ENCODE measurements at regions not wholly inside any gene's neighbourhood (a gene's known extent, or its start where the extent isn't known, plus 50 kb on each side); places are given as distances from the start of the nearest gene placed in this dataset.

- POLR2A ChIA-PET, result no interaction called here
- no peak overlapping the region for H3K27ac ChIP-seq (ENCODE audit: control insufficient read depth, insufficient read depth)
Measured at GRCh38 chr7:46741181-46741580, 820.1 kb upstream of the IGFBP3 start.

GRCh38 chr7:46739518-46740234 lies 818.6 kb upstream of the IGFBP3 start:
- no TSS peak for BruUV-seq (replicated peaks)
- ChIA-PET SMC1A (ENCODE audit: uncharacterized antibody, unreplicated experiment) (interaction anchor here (1.0 to 2.1 kb wide), 9 partner anchors 11 to 795 kb away, joined by 3 to 10 read pairs (median 3); no protein-coding TSS in a partner anchor), RAD21 (ENCODE audit: unreplicated experiment) (no interaction called here), POLR2A (no interaction called here), CTCF (interaction anchor here (1.0 kb wide), 1 partner anchor 46 kb away, joined by 3 read pairs; no protein-coding TSS in a partner anchor)
- H3K4me3 ChIP-seq, result no peak overlapping the region
- no peaks in the 10 kb centered on the region for H3K79me2 ChIP-seq (ENCODE audit: control insufficient read depth, insufficient read depth, low read length)
- no peaks in the 10 kb centered on the region for H3K9me3 ChIP-seq (replicated peaks; ENCODE audit: control insufficient read depth, insufficient read depth, low read length)
- in situ Hi-C loops (cut with MboI), result no loop called here
- H3K4me1 ChIP-seq (ENCODE audit: control insufficient read depth, insufficient read depth, low read length), result no peaks in the 10 kb centered on the region
- no peak for ATAC-seq
- no peak overlapping the region for H3K27ac ChIP-seq (ENCODE audit: control insufficient read depth, insufficient read depth)
- no peaks in the 10 kb centered on the region for H3K27me3 ChIP-seq (replicated peaks in 1 of 2; ENCODE audit: control insufficient read depth in 2 of 2, insufficient read depth in 2 of 2, low read length in 1 of 2)
- H2AFZ ChIP-seq (ENCODE audit: control insufficient read depth, low read depth, low read length), result no peak overlapping the region
- intact Hi-C loops (cut with micrococcal nuclease; ENCODE audit: unreplicated experiment), result no loop called here
- WGBS (ENCODE audit: insufficient coverage, insufficient replicate concordance, low lambda C conversion rate, missing lambda C conversion rate), result 14% methylated on average over 5 of the region's 5 CpGs
- H3K4me2 ChIP-seq (ENCODE audit: control insufficient read depth, insufficient read depth), result no peak overlapping the region
- no peaks in the 10 kb centered on the region for H4K20me1 ChIP-seq (ENCODE audit: control insufficient read depth, insufficient read depth)
- FAIRE-seq, result no peak
- H3K9ac ChIP-seq (ENCODE audit: control insufficient read depth, insufficient read depth, low read length), result no peak overlapping the region
- no peak for DNase-seq (ENCODE audit: low read depth, low spot score)
- H3K36me3 ChIP-seq (ENCODE audit: control insufficient read depth in 2 of 2, insufficient read depth in 2 of 2, low read length in 1 of 2), result no peaks in the 10 kb centered on the region
- TF ChIP-seq MLLT1 (IDR thresholded peaks at IDR 0.05), result no peak
- TF ChIP-seq MTA3 (IDR thresholded peaks at IDR 0.05; ENCODE audit: borderline replicate concordance, low read length), result no peak
- TF ChIP-seq ATF2 (IDR thresholded peaks at IDR 0.05; ENCODE audit: low read length), result no peak
- TF ChIP-seq ZSCAN29 (IDR thresholded peaks at IDR 0.05), result no peak
- TF ChIP-seq TCF7 (IDR thresholded peaks at IDR 0.05; ENCODE audit: borderline replicate concordance), result no peak
- TF ChIP-seq KAT2A (conservative IDR thresholded peaks at IDR 0.05; ENCODE audit: control insufficient read depth, low read depth, low read length), result no peak
- no peak for TF ChIP-seq NRF1 (conservative IDR thresholded peaks at IDR 0.05; ENCODE audit: low read depth, low read length)
- no peak for TF ChIP-seq HDAC2 (IDR thresholded peaks at IDR 0.05)
- no peak for TF ChIP-seq BRCA1 (IDR thresholded peaks at IDR 0.05; ENCODE audit: low read depth, low read length)
- no peak for TF ChIP-seq FOXM1 (IDR thresholded peaks at IDR 0.05; ENCODE audit: low read depth, low read length)
- no peak for TF ChIP-seq MYC (IDR thresholded peaks at IDR 0.05; ENCODE audit: insufficient read depth, insufficient read length, insufficient replicate concordance, low read length, severe bottlenecking)
- no peak for TF ChIP-seq LARP7 (IDR thresholded peaks at IDR 0.05)
- TF ChIP-seq PBX3 (IDR thresholded peaks at IDR 0.05; ENCODE audit: insufficient replicate concordance, low read depth, low read length), result no peak

More at GRCh38 chr7:46741181-46741580, 820.1 kb upstream of the IGFBP3 start:
- Histone ChIP-seq H3K36me3 (ENCODE audit: control insufficient read depth in 2 of 2, insufficient read depth in 2 of 2, low read length in 1 of 2) (no peaks in the 10 kb centered on the region), H3K9ac (ENCODE audit: control insufficient read depth, insufficient read depth, low read length) (no peak overlapping the region), H3K4me2 (ENCODE audit: control insufficient read depth, insufficient read depth) (no peak overlapping the region), H3K4me1 (ENCODE audit: control insufficient read depth, insufficient read depth, low read length) (no peaks in the 10 kb centered on the region), H3K4me3 (no peak overlapping the region), H3K79me2 (ENCODE audit: control insufficient read depth, insufficient read depth, low read length) (no peaks in the 10 kb centered on the region), H4K20me1 (ENCODE audit: control insufficient read depth, insufficient read depth) (no peaks in the 10 kb centered on the region), H3K9me3 (replicated peaks; ENCODE audit: control insufficient read depth, insufficient read depth, low read length) (no peaks in the 10 kb centered on the region), H2AFZ (ENCODE audit: control insufficient read depth, low read depth, low read length) (no peak overlapping the region), H3K27me3 (replicated peaks in 1 of 2; ENCODE audit: control insufficient read depth in 2 of 2, insufficient read depth in 2 of 2, low read length in 1 of 2) (no peaks in the 10 kb centered on the region)
- intact Hi-C loops (cut with micrococcal nuclease; ENCODE audit: unreplicated experiment) (no loop called here), in situ Hi-C loops (cut with MboI) (no loop called here)
- DNase-seq (ENCODE audit: low read depth, low spot score) (no peak), ATAC-seq (no peak), FAIRE-seq (no peak)
- ChIA-PET RAD21 (ENCODE audit: unreplicated experiment) (no interaction called here), SMC1A (ENCODE audit: uncharacterized antibody, unreplicated experiment) (interaction anchor here (1.0 to 2.7 kb wide), 5 partner anchors 12 to 46 kb away, joined by 3 to 10 read pairs (median 3); no protein-coding TSS in a partner anchor), CTCF (interaction anchor here (0.6 kb wide), 1 partner anchor 12 kb away, joined by 3 read pairs; no protein-coding TSS in a partner anchor)
- TF ChIP-seq EP300 (IDR thresholded peaks at IDR 0.05; ENCODE audit: borderline replicate concordance in 1 of 2, control insufficient read depth in 1 of 2, low read depth in 2 of 2, low read length in 2 of 2) (no peak), CBX3 (IDR thresholded peaks at IDR 0.05; ENCODE audit: borderline replicate concordance, low read depth) (no peak)
- BruUV-seq (replicated peaks), result no TSS peak
- 47% methylated on average over 9 of the region's 9 CpGs for WGBS (ENCODE audit: insufficient coverage, insufficient replicate concordance, low lambda C conversion rate, missing lambda C conversion rate)
